IPS-NIHi11 (cell line): ENCODE measurements at regions not wholly inside any gene's neighbourhood (a gene's known extent, or its start where the extent isn't known, plus 50 kb on each side); places are given as distances from the start of the nearest gene placed in this dataset.
"Not testable (repeated sequence)": the region's sequence is repeated elsewhere in the genome, so short reads cannot be mapped to it uniquely, and the experiment has no call there.

Experiments
- DNase-seq: peaks from one replicate; pipeline ENCODE4 v3.0.0; 2012; ENCODE audit warnings: mixed read lengths, low spot score

GRCh38 chr3:153268564-153269279, 106.7 kb downstream of the RAP2B start:
- no peak for DNase-seq

- no peak for DNase-seq
These were observed 107.7 kb downstream of the RAP2B start for GRCh38 chr3:153269730-153270129.

- no peak for DNase-seq
These were observed 111.2 kb downstream of the RAP2B start for GRCh38 chr3:153273217-153273616.

- no peak for DNase-seq
These were observed 111.9 kb downstream of the RAP2B start for GRCh38 chr3:153273767-153274435.

GRCh38 chr3:153274561-153274960, 112.5 kb downstream of the RAP2B start:
- DNase-seq: no peak

GRCh38 chr3:153275514-153275913, 113.5 kb downstream of the RAP2B start:
- no peak for DNase-seq

- no peak for DNase-seq
These were observed 115.0 kb downstream of the RAP2B start for GRCh38 chr3:153277029-153277428.

- not testable (repeated sequence) for DNase-seq
These were observed 119.4 kb downstream of the RAP2B start for GRCh38 chr3:153281236-153281997.

- DNase-seq: no peak
These were observed 120.3 kb downstream of the RAP2B start for GRCh38 chr3:153282355-153282754.

- DNase-seq: no peak
These were observed 122.4 kb downstream of the RAP2B start for GRCh38 chr3:153284282-153284938.

GRCh38 chr3:153285194-153285641, 123.2 kb downstream of the RAP2B start:
- DNase-seq: peak; percentile 11

GRCh38 chr3:153285982-153286381, 124.0 kb downstream of the RAP2B start:
- no peak for DNase-seq

GRCh38 chr3:153287017-153287416, 125.0 kb downstream of the RAP2B start:
- DNase-seq: no peak

- DNase-seq: no peak
These were observed 127.3 kb downstream of the RAP2B start for GRCh38 chr3:153289334-153289808.

GRCh38 chr3:153290268-153291015, 128.4 kb downstream of the RAP2B start:
- DNase-seq: no peak

GRCh38 chr3:153291059-153291685, 129.1 kb downstream of the RAP2B start:
- DNase-seq: peak; percentile 41

GRCh38 chr3:153293265-153293664, 131.2 kb downstream of the RAP2B start:
- no peak for DNase-seq

GRCh38 chr3:153295901-153296300, 133.9 kb downstream of the RAP2B start:
- DNase-seq: no peak

GRCh38 chr3:153305189-153305588, 143.2 kb downstream of the RAP2B start:
- no peak for DNase-seq

GRCh38 chr3:153311541-153311940, 149.5 kb downstream of the RAP2B start:
- DNase-seq: no peak
